ENCODE measurements at regions not wholly inside any gene's neighbourhood (a gene's known extent, or its start where the extent isn't known, plus 50 kb on each side); places are given as distances from the start of the nearest gene placed in this dataset.

DNA sequence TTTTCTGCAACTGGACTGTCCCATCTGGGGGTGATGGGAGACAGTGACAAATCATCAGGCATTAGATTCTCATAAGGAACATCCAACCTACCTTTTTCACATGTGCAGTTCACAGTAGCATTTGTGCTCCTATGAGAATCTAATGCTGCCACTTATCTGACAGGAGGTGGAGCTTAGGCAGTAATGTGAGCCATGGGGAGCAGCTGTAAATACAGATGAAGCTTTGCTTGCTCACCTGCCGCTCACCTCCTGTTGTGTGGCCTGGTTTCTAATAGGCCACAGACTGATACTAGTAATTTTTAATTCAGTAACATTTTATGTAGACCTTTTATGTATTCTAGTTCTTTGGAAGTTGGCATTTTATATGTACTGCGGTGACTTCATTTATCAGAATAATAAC lies 180.1 kb upstream of the SPOPL start:
- no peak for TF ChIP-seq CTCF (IDR thresholded peaks at IDR 0.05; ENCODE audit: insufficient read depth, low read length)
- TF ChIP-seq, protein P1, sequence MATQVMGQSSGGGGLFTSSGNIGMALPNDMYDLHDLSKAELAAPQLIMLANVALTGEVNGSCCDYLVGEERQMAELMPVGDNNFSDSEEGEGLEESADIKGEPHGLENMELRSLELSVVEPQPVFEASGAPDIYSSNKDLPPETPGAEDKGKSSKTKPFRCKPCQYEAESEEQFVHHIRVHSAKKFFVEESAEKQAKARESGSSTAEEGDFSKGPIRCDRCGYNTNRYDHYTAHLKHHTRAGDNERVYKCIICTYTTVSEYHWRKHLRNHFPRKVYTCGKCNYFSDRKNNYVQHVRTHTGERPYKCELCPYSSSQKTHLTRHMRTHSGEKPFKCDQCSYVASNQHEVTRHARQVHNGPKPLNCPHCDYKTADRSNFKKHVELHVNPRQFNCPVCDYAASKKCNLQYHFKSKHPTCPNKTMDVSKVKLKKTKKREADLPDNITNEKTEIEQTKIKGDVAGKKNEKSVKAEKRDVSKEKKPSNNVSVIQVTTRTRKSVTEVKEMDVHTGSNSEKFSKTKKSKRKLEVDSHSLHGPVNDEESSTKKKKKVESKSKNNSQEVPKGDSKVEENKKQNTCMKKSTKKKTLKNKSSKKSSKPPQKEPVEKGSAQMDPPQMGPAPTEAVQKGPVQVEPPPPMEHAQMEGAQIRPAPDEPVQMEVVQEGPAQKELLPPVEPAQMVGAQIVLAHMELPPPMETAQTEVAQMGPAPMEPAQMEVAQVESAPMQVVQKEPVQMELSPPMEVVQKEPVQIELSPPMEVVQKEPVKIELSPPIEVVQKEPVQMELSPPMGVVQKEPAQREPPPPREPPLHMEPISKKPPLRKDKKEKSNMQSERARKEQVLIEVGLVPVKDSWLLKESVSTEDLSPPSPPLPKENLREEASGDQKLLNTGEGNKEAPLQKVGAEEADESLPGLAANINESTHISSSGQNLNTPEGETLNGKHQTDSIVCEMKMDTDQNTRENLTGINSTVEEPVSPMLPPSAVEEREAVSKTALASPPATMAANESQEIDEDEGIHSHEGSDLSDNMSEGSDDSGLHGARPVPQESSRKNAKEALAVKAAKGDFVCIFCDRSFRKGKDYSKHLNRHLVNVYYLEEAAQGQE (IDR thresholded peaks at IDR 0.05; ENCODE audit: insufficient replicate concordance, low read depth) = no peak

All from HL-60 (cell line).